ENCODE measurements at regions not wholly inside any gene's neighbourhood (a gene's known extent, or its start where the extent isn't known, plus 50 kb on each side); places are given as distances from the start of the nearest gene placed in this dataset.
"Not testable (repeated sequence)": the region's sequence is repeated elsewhere in the genome, so short reads cannot be mapped to it uniquely, and the experiment has no call there.

- DNase-seq (ENCODE audit: extremely low spot score, insufficient read length, low read depth) = no peak
- FAIRE-seq = no peak
These were observed 518.0 kb upstream of the SLC35B3 start for GRCh38 chr6:8953310-8953709.

GRCh38 chr6:8948733-8949132 is 513.4 kb upstream of the SLC35B3 start:
- DNase-seq (ENCODE audit: extremely low spot score, insufficient read length, low read depth) = no peak
- no peak for FAIRE-seq

- no peak for DNase-seq (ENCODE audit: extremely low spot score, insufficient read length, low read depth)
- no peak for FAIRE-seq
These were observed 512.6 kb upstream of the SLC35B3 start for GRCh38 chr6:8947900-8948299.

- DNase-seq (ENCODE audit: extremely low spot score, insufficient read length, low read depth) (no peak), FAIRE-seq (no peak)
These were observed 509.2 kb upstream of the SLC35B3 start for GRCh38 chr6:8944548-8944947.

- DNase-seq (ENCODE audit: extremely low spot score, insufficient read length, low read depth) (no peak), FAIRE-seq (no peak)
These were observed 507.7 kb upstream of the SLC35B3 start for GRCh38 chr6:8943073-8943472.

GRCh38 chr6:8941577-8941976 is 506.2 kb upstream of the SLC35B3 start:
- DNase-seq (ENCODE audit: extremely low spot score, insufficient read length, low read depth) = no peak
- FAIRE-seq = no peak

GRCh38 chr6:8940356-8940755 is 505.0 kb upstream of the SLC35B3 start:
- no peak for FAIRE-seq
- no peak for DNase-seq (ENCODE audit: extremely low spot score, insufficient read length, low read depth)

- DNase-seq (ENCODE audit: extremely low spot score, insufficient read length, low read depth) (no peak), FAIRE-seq (no peak)
These were observed 504.3 kb upstream of the SLC35B3 start for GRCh38 chr6:8939615-8940014.

GRCh38 chr6:8934318-8934717 is 499.0 kb upstream of the SLC35B3 start:
- FAIRE-seq (no peak), DNase-seq (ENCODE audit: extremely low spot score, insufficient read length, low read depth) (no peak)

GRCh38 chr6:8930009-8930408 is 494.7 kb upstream of the SLC35B3 start:
- DNase-seq (ENCODE audit: extremely low spot score, insufficient read length, low read depth) (no peak), FAIRE-seq (no peak)

GRCh38 chr6:8920244-8920643 is 484.9 kb upstream of the SLC35B3 start:
- FAIRE-seq; DNase-seq (ENCODE audit: extremely low spot score, insufficient read length, low read depth): not testable (repeated sequence)

- no peak for DNase-seq (ENCODE audit: extremely low spot score, insufficient read length, low read depth)
- FAIRE-seq = no peak
These were observed 482.9 kb upstream of the SLC35B3 start for GRCh38 chr6:8918196-8918595.

- no peak for DNase-seq (ENCODE audit: extremely low spot score, insufficient read length, low read depth)
- no peak for FAIRE-seq
These were observed 479.4 kb upstream of the SLC35B3 start for GRCh38 chr6:8914700-8915099.

- DNase-seq (ENCODE audit: extremely low spot score, insufficient read length, low read depth) = no peak
- FAIRE-seq = no peak
These were observed 473.3 kb upstream of the SLC35B3 start for GRCh38 chr6:8908638-8909037.

GRCh38 chr6:8906699-8907098 is 471.4 kb upstream of the SLC35B3 start:
- DNase-seq (ENCODE audit: extremely low spot score, insufficient read length, low read depth) = no peak
- FAIRE-seq = no peak

GRCh38 chr6:8905757-8906156 is 470.4 kb upstream of the SLC35B3 start:
- FAIRE-seq (no peak), DNase-seq (ENCODE audit: extremely low spot score, insufficient read length, low read depth) (no peak)

GRCh38 chr6:8904754-8905153 is 469.4 kb upstream of the SLC35B3 start:
- FAIRE-seq (no peak), DNase-seq (ENCODE audit: extremely low spot score, insufficient read length, low read depth) (no peak)

GRCh38 chr6:8900056-8900455 is 464.7 kb upstream of the SLC35B3 start:
- DNase-seq (ENCODE audit: extremely low spot score, insufficient read length, low read depth) (no peak), FAIRE-seq (no peak)

- FAIRE-seq (no peak), DNase-seq (ENCODE audit: extremely low spot score, insufficient read length, low read depth) (no peak)
These were observed 454.2 kb upstream of the SLC35B3 start for GRCh38 chr6:8889514-8889913.

- FAIRE-seq (no peak), DNase-seq (ENCODE audit: extremely low spot score, insufficient read length, low read depth) (no peak)
These were observed 453.1 kb upstream of the SLC35B3 start for GRCh38 chr6:8888468-8888867.

GRCh38 chr6:8881663-8882062 is 446.3 kb upstream of the SLC35B3 start:
- no peak for FAIRE-seq
- no peak for DNase-seq (ENCODE audit: extremely low spot score, insufficient read length, low read depth)

- FAIRE-seq = no peak
- DNase-seq (ENCODE audit: extremely low spot score, insufficient read length, low read depth) = no peak
These were observed 444.0 kb upstream of the SLC35B3 start for GRCh38 chr6:8879334-8879733.

- DNase-seq (ENCODE audit: extremely low spot score, insufficient read length, low read depth) = no peak
- FAIRE-seq = no peak
These were observed 440.6 kb upstream of the SLC35B3 start for GRCh38 chr6:8875986-8876385.

Data from GM18507 (cell line).